ENCODE measurements at regions not wholly inside any gene's neighbourhood (a gene's known extent, or its start where the extent isn't known, plus 50 kb on each side); places are given as distances from the start of the nearest gene placed in this dataset.

- H3K4ac ChIP-seq (replicated peaks; ENCODE audit: insufficient read length, low read depth, low read length): no peak overlapping the region
- H3K79me2 ChIP-seq (ENCODE audit: control insufficient read depth in 1 of 2, insufficient read depth in 2 of 2, low read length in 2 of 2): no peaks in the 10 kb centered on the region
- no peak overlapping the region for H2BK5ac ChIP-seq (ENCODE audit: low read depth, low read length)
- 97% methylated on average over 2 of the region's 2 CpGs; no CpG with 5 or more reads in 1 of the 2 experiments for WGBS, 2 experiments (ENCODE audit: extremely low coverage in 1 of 2, insufficient coverage in 1 of 2, insufficient read length in 1 of 2, insufficient replicate concordance in 2 of 2, low coverage in 1 of 2, low lambda C conversion rate in 2 of 2, missing lambda C conversion rate in 1 of 2)
- DNase-seq (ENCODE audit: low read depth in 1 of 2, low spot score in 2 of 2) (no peak), FAIRE-seq (no peak)
- no peak overlapping the region for H2BK15ac ChIP-seq (ENCODE audit: low read length)
- no peak overlapping the region for H3K27ac ChIP-seq (ENCODE audit: low read depth, low read length)
- H3K56ac ChIP-seq (replicated peaks; ENCODE audit: insufficient read length, low read depth, low read length): no peak overlapping the region
- H4K5ac ChIP-seq (ENCODE audit: insufficient read length, low read depth, low read length): no peak overlapping the region
- no peaks in the 10 kb centered on the region for H4K20me1 ChIP-seq (replicated peaks in 1 of 2; ENCODE audit: control insufficient read depth in 1 of 2, insufficient read depth in 2 of 2, low read length in 2 of 2)
- H2BK120ac ChIP-seq (replicated peaks; ENCODE audit: low read depth, low read length): no peak overlapping the region
- no peak overlapping the region for H4K8ac ChIP-seq (ENCODE audit: extremely low read depth, insufficient read depth, low read length)
- no peak overlapping the region for H3K4me2 ChIP-seq (ENCODE audit: insufficient read depth in 1 of 2, low read depth in 2 of 2, low read length in 2 of 2)
- no peak overlapping the region for H3K4me3 ChIP-seq (ENCODE audit: extremely low read depth in 1 of 4, insufficient read depth in 2 of 4, low read depth in 3 of 4, low read length in 4 of 4)
- H2AK5ac ChIP-seq (ENCODE audit: low read depth, low read length): no peak overlapping the region
- no peak overlapping the region for H3K9ac ChIP-seq (replicated peaks in 1 of 4; ENCODE audit: extremely low read depth in 1 of 4, low read depth in 3 of 4, low read length in 3 of 4)
- H3K23me2 ChIP-seq (ENCODE audit: low read depth, low read length): no peaks in the 10 kb centered on the region
- no peaks in the 10 kb centered on the region; a peak in 1 of 7 replicates for H3K4me1 ChIP-seq (replicated peaks in 1 of 4; ENCODE audit: control insufficient read depth in 3 of 4, insufficient read depth in 4 of 4, low read length in 3 of 4)
- no peak overlapping the region for H3K18ac ChIP-seq (ENCODE audit: extremely low read depth, low read length)
- POLR2A ChIA-PET (ENCODE audit: partially characterized antibody): no interaction called here
- no peak overlapping the region for H3K23ac ChIP-seq (ENCODE audit: insufficient read length)
- no peaks in the 10 kb centered on the region for H3K79me1 ChIP-seq (ENCODE audit: low read depth, low read length)
- CTCF ChIA-PET (ENCODE audit: partially characterized antibody): interaction anchor here (1.2 kb wide), 1 partner anchor 10 kb away, joined by 4 read pairs; no protein-coding TSS in a partner anchor
- H3K27me3 ChIP-seq (replicated peaks in 1 of 4; ENCODE audit: control insufficient read depth in 3 of 4, extremely low read depth in 1 of 4, insufficient read depth in 3 of 4, low read length in 3 of 4): no peaks in the 10 kb centered on the region
- no peak overlapping the region for H4K91ac ChIP-seq (replicated peaks; ENCODE audit: insufficient read length, low read length)
- no peak overlapping the region for H2AFZ ChIP-seq (ENCODE audit: low read length)
- no peak overlapping the region for H2BK12ac ChIP-seq (ENCODE audit: low read depth, low read length)
- H3K9me3 ChIP-seq (ENCODE audit: insufficient read depth in 2 of 2, low read depth in 1 of 2, low read length in 1 of 2): no peaks in the 10 kb centered on the region
- H3K36me3 ChIP-seq (ENCODE audit: control insufficient read depth in 2 of 4, insufficient read depth in 4 of 4, low read length in 3 of 4): no peaks in the 10 kb centered on the region
- no peak overlapping the region for H2BK20ac ChIP-seq (ENCODE audit: low read length)
- H3K14ac ChIP-seq (ENCODE audit: insufficient read length): no peak overlapping the region
- no peak for TF ChIP-seq E2F6 (IDR thresholded peaks at IDR 0.05)
- TF ChIP-seq SIRT6 (IDR thresholded peaks at IDR 0.05; ENCODE audit: low read length): no peak
- no peak for TF ChIP-seq EP300 (IDR thresholded peaks at IDR 0.05; ENCODE audit: borderline replicate concordance in 1 of 2, low read depth in 2 of 2, low read length in 2 of 2)
- TF ChIP-seq KDM4A (IDR thresholded peaks at IDR 0.05; ENCODE audit: low read depth, low read length, severe bottlenecking): no peak
- TF ChIP-seq CHD2 (IDR thresholded peaks at IDR 0.05; ENCODE audit: low read length): no peak
- no peak for TF ChIP-seq SP4 (IDR thresholded peaks at IDR 0.05; ENCODE audit: low read length)
- no peak for TF ChIP-seq SIX5 (IDR thresholded peaks at IDR 0.05; ENCODE audit: low read depth, low read length)
- TF ChIP-seq CEBPB (IDR thresholded peaks at IDR 0.05; ENCODE audit: low read depth, low read length): no peak
- TF ChIP-seq CBX5 (IDR thresholded peaks at IDR 0.05; ENCODE audit: low read depth, low read length): no peak
- no peak for TF ChIP-seq TEAD4 (IDR thresholded peaks at IDR 0.05; ENCODE audit: low read depth, low read length)
- TF ChIP-seq, protein P1, sequence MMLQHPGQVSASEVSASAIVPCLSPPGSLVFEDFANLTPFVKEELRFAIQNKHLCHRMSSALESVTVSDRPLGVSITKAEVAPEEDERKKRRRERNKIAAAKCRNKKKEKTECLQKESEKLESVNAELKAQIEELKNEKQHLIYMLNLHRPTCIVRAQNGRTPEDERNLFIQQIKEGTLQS (IDR thresholded peaks at IDR 0.05; ENCODE audit: insufficient read depth, low read depth, low read length): no peak
- TF ChIP-seq SAP30 (IDR thresholded peaks at IDR 0.05; ENCODE audit: insufficient read depth, insufficient replicate concordance, low read length): no peak
- no peak for TF ChIP-seq EGR1 (IDR thresholded peaks at IDR 0.05; ENCODE audit: borderline replicate concordance, low read depth, low read length)
- no peak for TF ChIP-seq SRF (IDR thresholded peaks at IDR 0.05; ENCODE audit: low read depth, low read length)
- TF ChIP-seq TAF7 (optimal IDR thresholded peaks at IDR 0.05; ENCODE audit: borderline replicate concordance, low read depth, low read length): no peak
Observed at GRCh38 chr6:137701942-137702341, 165.1 kb upstream of the TNFAIP3 start.

Measured in H1 (cell line).